Prostate gland (tissue), 2 donors: ENCODE measurements at regions not wholly inside any gene's neighbourhood (a gene's known extent, or its start where the extent isn't known, plus 50 kb on each side); places are given as distances from the start of the nearest gene placed in this dataset.

Experiments used
- CTCF ChIP-seq, 4 experiments: fragments of 200-600 bp in 2 of 4; fragments of 450-650 bp in 2 of 4; sonication (generic) in 2 of 4; IDR thresholded peaks; 1 replicate in 3 of 4; 2 replicates in 1 of 4; pipeline ENCODE4 v1.5.1; 2016 to 2019; ENCODE audit warnings: antibody characterized with exemption in 4 of 4, mild to moderate bottlenecking in 2 of 4, moderate library complexity in 2 of 4
- POLR2A ChIP-seq: fragments of 450-650 bp; IDR thresholded peaks from one replicate; pipeline ENCODE4 v1.6.1; 2016; ENCODE audit warnings: antibody characterized with exemption, mild to moderate bottlenecking

- TF ChIP-seq CTCF (IDR thresholded peaks at IDR 0.05) (no peak), POLR2A (no peak)
Observed at GRCh38 chr7:152564656-152565250, 111.2 kb downstream of the XRCC2 start.
